ENCODE measurements at regions not wholly inside any gene's neighbourhood (a gene's known extent, or its start where the extent isn't known, plus 50 kb on each side); places are given as distances from the start of the nearest gene placed in this dataset.

GRCh38 chr15:60278879-60279278 lies 118.9 kb downstream of the ANXA2 start:
- TF ChIP-seq POLR2AphosphoS5 (IDR thresholded peaks at IDR 0.05; ENCODE audit: low read depth, low read length) = no peak
- no peak for TF ChIP-seq POLR2A (IDR thresholded peaks at IDR 0.05; ENCODE audit: low read depth, low read length)
- no peak for TF ChIP-seq TAF1 (IDR thresholded peaks at IDR 0.05; ENCODE audit: borderline replicate concordance, low read depth, low read length)
